HS-5 (cell line): ENCODE measurements at regions not wholly inside any gene's neighbourhood (a gene's known extent, or its start where the extent isn't known, plus 50 kb on each side); places are given as distances from the start of the nearest gene placed in this dataset.
A peak's percentile ranks its signal among the peaks of the same experiment; 100 is the strongest.

Source experiments
- DNase-seq: peaks from one replicate; pipeline ENCODE4 v3.0.0-alpha.2; 2012; ENCODE audit warnings: low read depth

- DNase-seq, result no peak
These were observed 298.4 kb downstream of the TLE1 start for GRCh38 chr9:81390792-81391456.

- DNase-seq, result peak; percentile 98
These were observed 299.8 kb downstream of the TLE1 start for GRCh38 chr9:81389569-81389993.

- no peak for DNase-seq
These were observed 300.5 kb downstream of the TLE1 start for GRCh38 chr9:81388831-81389230.

GRCh38 chr9:81387360-81388106 is 301.8 kb downstream of the TLE1 start:
- no peak for DNase-seq

DNA sequence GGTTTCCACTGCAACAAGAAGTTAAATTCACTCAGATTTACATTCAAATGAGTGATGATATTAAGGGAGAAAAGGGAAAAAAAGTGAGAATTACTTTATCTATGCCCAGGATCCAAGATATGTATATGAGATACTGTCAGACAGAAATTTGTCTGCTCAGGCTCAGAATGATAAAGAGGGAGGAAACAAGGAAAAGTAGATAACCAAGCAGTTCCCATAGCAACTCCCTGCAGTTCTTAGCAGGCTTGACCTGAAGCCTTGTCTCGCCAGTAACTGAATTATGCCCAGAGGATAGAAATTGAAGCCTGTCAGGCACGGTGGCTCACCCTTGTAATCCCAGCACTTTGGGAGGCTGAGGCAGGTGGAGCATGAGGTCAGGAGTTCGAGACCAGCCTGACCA is 304.4 kb downstream of the TLE1 start:
- no peak for DNase-seq

GRCh38 chr9:81382281-81382680 is 307.1 kb downstream of the TLE1 start:
- DNase-seq, result no peak

DNA sequence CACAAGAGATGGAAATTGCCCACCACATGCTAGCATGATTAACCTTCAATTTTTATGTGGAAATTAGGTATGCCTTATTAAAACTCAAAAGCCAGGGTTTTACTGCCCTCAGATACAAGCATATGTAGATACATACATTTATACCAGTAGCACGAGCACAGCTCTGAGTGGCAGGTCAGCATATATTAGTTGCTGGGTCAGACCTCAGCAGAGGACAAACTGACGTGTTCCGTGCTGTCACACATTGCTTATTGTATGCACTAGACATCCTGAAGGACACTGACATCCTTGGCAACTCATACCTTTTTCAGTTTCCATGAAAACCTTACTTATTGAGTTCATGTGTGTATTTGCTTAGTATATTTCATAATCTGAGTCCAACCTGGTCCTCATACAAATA is 307.7 kb downstream of the TLE1 start:
- no peak for DNase-seq

GRCh38 chr9:81380504-81381359 is 308.6 kb downstream of the TLE1 start:
- DNase-seq, result no peak

DNA sequence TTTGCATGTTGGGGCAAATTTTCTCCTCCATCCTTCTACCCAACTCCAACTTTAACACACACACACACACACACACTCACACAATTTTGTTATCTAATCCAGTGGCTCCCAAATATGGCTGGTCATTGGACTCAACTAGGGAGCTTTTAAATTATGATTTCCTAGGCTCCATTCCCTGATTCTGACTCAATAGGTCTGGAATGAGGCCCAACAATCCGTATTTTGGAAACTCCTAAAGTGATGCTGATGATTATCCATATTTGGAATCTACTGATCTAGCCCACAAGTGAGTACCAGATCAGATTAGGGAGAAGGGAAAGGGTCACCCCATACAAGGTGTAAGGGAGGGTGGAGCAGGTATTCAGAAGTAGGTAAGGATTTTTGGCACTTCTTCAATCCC is 309.7 kb downstream of the TLE1 start:
- DNase-seq, result peak; percentile 9

DNA sequence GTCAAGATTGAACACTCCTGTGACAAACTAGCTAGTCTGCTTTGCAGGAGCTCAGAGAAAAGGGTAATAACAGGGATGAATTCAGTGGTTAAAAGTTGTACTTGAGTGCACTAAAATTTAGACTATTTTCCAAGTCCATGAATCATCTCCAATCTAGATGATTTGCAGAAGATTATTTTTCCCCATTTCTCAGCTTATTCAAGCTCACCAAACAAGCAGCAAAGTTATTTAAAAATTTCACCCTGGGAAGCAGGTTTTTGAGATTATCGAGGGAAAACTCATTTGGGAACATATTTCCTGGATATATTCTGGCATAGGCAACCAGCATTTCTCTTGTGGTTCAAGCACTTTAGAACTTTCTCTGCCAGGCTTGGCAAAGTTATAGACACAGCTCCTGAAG is 311.4 kb downstream of the TLE1 start:
- no peak for DNase-seq

GRCh38 chr9:81377320-81377719 is 312.0 kb downstream of the TLE1 start:
- no peak for DNase-seq

- no peak for DNase-seq
These were observed 313.9 kb downstream of the TLE1 start for GRCh38 chr9:81375187-81376100.

- no peak for DNase-seq
These were observed 314.7 kb downstream of the TLE1 start for GRCh38 chr9:81374459-81375186.

DNA sequence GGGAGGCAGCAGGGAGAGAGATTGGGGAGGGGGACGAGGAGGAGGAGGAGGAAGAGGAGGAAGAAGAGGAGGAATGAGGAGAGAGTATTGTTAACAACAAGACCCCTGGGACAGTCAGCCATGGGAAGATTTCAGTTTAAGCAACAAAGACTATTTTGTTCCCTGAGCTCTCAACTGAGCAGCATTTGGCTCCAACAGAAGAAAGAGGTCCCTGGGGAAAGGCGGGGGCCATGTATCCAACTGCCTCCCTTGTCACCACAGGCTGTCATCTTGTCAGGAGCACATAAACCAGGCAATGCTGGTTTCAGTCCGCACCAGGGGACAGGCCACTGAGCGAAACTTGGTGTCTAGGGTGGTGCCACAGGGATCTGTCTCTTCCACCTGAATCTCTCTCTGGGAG is 316.1 kb downstream of the TLE1 start:
- no peak for DNase-seq

DNA sequence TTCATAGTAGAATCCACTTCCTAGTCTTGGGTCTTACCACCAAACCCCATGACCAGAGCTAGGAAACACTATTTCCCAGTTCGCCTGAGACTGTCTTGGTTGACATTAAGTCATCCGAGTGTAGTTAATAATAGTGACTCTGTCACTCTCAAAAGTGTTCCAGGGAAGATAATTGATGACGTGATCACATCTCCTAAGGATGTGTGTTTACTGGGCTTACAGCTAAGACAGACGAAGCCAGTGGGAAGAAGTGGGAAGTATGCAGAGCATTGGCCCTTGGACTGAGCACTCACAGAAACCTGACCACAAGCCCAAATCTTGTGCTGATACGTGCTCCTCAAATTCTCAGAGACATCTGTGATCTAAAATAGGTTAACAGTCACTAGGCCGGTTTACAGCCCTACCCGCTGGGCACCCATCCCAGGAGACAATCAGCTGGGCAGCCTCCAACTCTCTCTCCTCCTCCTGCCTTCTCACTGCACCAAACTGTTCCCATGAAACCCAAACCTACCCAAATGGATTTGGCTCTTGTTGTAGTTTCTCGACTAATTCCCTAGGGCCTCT is 316.6 kb downstream of the TLE1 start:
- DNase-seq, result no peak

GRCh38 chr9:81371824-81372223 is 317.5 kb downstream of the TLE1 start:
- no peak for DNase-seq

DNA sequence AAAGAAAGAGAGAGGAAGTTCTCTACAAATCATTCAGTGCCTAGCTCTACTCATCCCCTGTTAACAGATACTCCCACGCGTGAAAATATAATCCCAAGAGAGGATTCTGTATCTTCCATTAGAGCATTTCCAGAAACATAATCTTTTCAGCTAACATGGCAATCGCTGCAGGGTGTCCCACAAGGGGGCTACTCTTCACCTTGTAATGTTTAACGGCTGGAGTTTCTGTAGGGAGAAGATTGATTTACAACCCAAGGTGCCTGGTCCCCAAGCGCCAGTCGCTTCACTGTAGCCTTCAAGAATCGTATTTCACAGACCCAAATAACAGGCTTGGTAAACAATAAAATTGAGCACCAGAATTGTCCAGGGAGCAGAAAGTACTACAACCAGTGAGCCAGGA is 318.7 kb downstream of the TLE1 start:
- no peak for DNase-seq

DNA sequence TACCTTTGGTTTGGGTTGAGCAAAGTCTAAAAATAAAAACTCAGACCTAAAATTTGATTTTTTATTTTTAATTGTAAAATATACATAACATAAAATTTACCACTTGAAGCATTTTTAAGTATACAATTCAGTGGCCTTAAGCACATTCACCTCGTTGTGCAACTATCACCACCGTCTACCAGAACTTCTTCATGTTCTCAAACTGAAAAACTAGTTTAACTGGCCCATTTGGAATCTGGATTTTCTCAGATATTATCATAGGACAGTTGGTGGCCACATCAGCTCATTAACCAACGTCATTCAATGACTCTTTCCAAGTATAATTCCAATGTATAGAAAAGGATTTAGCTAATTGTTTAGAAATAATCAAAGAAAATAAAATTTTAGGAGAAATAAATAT is 319.3 kb downstream of the TLE1 start:
- no peak for DNase-seq

DNA sequence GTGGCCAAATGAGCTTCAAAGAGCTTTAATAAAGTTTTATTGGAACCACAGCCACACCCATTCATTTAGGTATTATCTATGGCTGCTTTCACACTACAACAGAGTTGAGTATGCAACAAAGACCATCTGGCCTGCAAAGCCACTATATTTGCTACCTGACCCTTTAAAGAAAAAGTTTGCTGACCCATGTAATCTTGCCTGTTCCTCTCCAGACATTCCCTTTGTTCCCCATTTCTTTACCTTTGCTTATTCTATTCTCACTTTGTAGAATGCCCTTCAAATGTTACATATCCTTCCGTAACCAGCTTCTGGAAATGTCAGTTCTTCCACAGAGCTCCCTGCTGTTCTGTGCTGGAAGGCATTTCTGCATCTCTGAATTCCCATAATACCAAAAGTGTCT is 320.2 kb downstream of the TLE1 start:
- DNase-seq, result no peak

DNA sequence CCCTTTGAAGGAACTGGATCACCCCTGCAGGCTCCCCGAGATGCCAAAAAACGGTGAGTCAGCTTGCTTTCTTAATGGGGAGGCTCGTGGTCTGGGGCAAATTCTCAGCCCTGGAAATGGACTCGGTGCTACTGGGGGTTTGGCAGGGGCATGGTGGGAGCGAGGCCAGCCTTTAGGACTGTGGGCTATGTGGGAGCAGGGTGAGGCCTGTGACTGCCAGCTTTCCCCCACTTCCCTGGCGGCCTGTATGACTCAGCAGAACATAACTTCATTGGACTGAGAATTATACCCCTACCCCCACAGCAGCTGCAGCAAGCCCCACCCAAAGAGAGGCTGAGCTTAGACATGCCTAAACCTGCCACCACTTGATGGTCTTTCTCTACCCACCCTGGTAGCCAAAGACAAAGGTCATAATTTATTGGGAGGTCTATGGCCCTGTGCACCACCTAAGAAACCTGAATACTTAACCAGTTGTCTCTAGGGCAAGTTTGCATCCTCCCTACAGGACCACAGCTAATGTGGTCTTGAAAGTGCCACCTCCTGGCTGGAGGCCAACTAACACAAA is 325.3 kb downstream of the TLE1 start:
- no peak for DNase-seq
